GM23248 (cell line): ENCODE measurements at regions not wholly inside any gene's neighbourhood (a gene's known extent, or its start where the extent isn't known, plus 50 kb on each side); places are given as distances from the start of the nearest gene placed in this dataset.

Experiments used
- DNase-seq: peaks from one replicate; pipeline ENCODE4 v3.0.0-alpha.2; 2015
- H2AFZ ChIP-seq: fragments of 200-600 bp; sonication (generic); 2 replicates; pipeline ENCODE4 v1.6.1; 2016; ENCODE audit warnings: antibody characterized with exemption
- H3F3A ChIP-seq: fragments of 200-600 bp; sonication (generic); 2 replicates; pipeline ENCODE4 v1.6.1; 2016; ENCODE audit warnings: mild to moderate bottlenecking, antibody characterized with exemption, mixed run types; ENCODE audit not compliant: insufficient read depth
- H3K27ac ChIP-seq: fragments of 200-600 bp; sonication (generic); 2 replicates; pipeline ENCODE4 v1.5.1; 2016; ENCODE audit warnings: mild to moderate bottlenecking
- H3K27me3 ChIP-seq: fragments of 200-600 bp; sonication (generic); replicated peaks from 2 replicates; pipeline ENCODE4 v1.6.1; 2016; ENCODE audit warnings: mild to moderate bottlenecking; ENCODE audit not compliant: insufficient read depth
- H3K36me3 ChIP-seq: fragments of 200-600 bp; sonication (generic); 2 replicates; pipeline ENCODE4 v1.6.1; 2016; ENCODE audit warnings: low read depth, mild to moderate bottlenecking
- H3K4me1 ChIP-seq: fragments of 200-600 bp; sonication (generic); 2 replicates; pipeline ENCODE4 v1.6.1; 2016; ENCODE audit warnings: mild to moderate bottlenecking; ENCODE audit not compliant: insufficient read depth
- H3K4me2 ChIP-seq: fragments of 200-600 bp; sonication (generic); one replicate; pipeline ENCODE4 v1.6.1; 2016; ENCODE audit warnings: mild to moderate bottlenecking; ENCODE audit not compliant: unreplicated experiment
- H3K4me3 ChIP-seq: fragments of 200-600 bp; sonication (generic); 2 replicates; pipeline ENCODE4 v1.5.1; 2016; ENCODE audit warnings: mild to moderate bottlenecking
- H3K79me2 ChIP-seq: fragments of 200-600 bp; sonication (generic); 2 replicates; pipeline ENCODE4 v1.6.1; 2016; ENCODE audit warnings: mild to moderate bottlenecking; ENCODE audit not compliant: insufficient read depth
- H3K9ac ChIP-seq: fragments of 200-600 bp; sonication (generic); 2 replicates; pipeline ENCODE4 v1.6.1; 2016; ENCODE audit warnings: mild to moderate bottlenecking
- H3K9me2 ChIP-seq: fragments of 200-600 bp; sonication (generic); 2 replicates; pipeline ENCODE4 v1.6.1; 2016; ENCODE audit warnings: mixed run types, mild to moderate bottlenecking, moderate library complexity; ENCODE audit not compliant: insufficient read depth
- H3K9me3 ChIP-seq: fragments of 200-600 bp; sonication (generic); one replicate; pipeline ENCODE4 v1.6.1; 2017; ENCODE audit warnings: low read depth
- H4K20me1 ChIP-seq: fragments of 200-600 bp; sonication (generic); 2 replicates; pipeline ENCODE4 v1.6.0; 2016; ENCODE audit not compliant: insufficient read depth
- EZH2 ChIP-seq: fragments of 200-600 bp; sonication (generic); IDR thresholded peaks from 2 replicates; pipeline ENCODE4 v1.6.1; 2018; ENCODE audit warnings: antibody characterized with exemption, mild to moderate bottlenecking; ENCODE audit not compliant: insufficient read depth, poor library complexity, severe bottlenecking
- EZH2phosphoT487 ChIP-seq: fragments of 200-600 bp; sonication (generic); IDR thresholded peaks from 2 replicates; pipeline ENCODE4 v1.6.1; 2018; ENCODE audit warnings: antibody characterized with exemption, moderate library complexity, mild to moderate bottlenecking, low read depth; ENCODE audit not compliant: insufficient read depth
- WGBS, 2 experiments: methylation state at CpG; one replicate each; pipeline ENCODE4 v1.1.6; 2015 to 2017; ENCODE audit warnings: low lambda C conversion rate in 2 of 2, low coverage in 1 of 2; ENCODE audit errors: missing lambda C conversion rate in 2 of 2; 5-methylcytosine and 5-hydroxymethylcytosine counted together
- in situ Hi-C: fragments of 300-500 bp; cut with MboI; formaldehyde crosslinking; loops from 2 replicates; pipeline ENCODE4 v1.15.0; 2020

DNA sequence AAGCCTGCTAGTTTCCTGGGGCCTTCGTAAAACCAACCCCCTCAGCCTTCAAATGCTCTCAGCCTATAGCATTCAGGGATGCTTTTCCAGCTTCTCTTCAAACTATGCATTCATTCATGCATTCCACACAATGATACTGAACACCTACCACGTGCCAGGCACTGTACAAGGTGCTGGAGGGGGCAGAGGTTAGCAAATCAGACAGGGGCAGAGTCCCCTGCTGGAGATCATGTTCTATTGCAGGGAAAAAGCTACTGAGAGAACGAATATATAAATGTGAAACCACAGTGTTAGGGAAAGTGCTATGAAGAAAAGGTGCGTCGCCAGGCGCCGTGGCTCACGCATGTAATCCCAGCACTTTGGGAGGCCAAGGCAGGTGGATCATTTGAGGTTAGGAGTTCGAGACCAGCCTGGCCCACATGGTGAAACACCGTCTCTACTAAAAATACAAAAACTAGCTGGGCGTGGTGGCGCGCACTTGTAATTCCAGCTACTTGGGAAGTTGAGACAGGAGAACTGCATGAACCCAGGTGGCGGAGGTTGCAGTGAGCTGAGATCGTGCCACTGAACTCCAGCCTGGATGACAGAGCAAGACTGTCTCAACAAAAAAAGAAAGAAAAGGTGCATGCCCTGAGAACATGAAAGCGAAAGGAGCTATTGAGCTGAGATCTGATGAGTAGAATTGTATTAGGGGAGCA is 64.6 kb upstream of the CALN1 start:
- Histone ChIP-seq H4K20me1 (no peaks in the 10 kb centered on the region), H3K9me3 (no peaks in the 10 kb centered on the region), H3K36me3 (no peaks in the 10 kb centered on the region), H3K9me2 (no peaks in the 10 kb centered on the region), H2AFZ (no peak overlapping the region), H3K4me2 (no peak overlapping the region), H3K27me3 (no peaks in the 10 kb centered on the region), H3K4me3 (no peak overlapping the region), H3K9ac (no peak overlapping the region), H3K4me1 (no peaks in the 10 kb centered on the region), H3K79me2 (no peaks in the 10 kb centered on the region), H3K27ac (no peak overlapping the region), H3F3A (no peaks in the 10 kb centered on the region)
- 68 to 69% methylated on average over 16 of the region's 16 CpGs for WGBS, 2 experiments
- in situ Hi-C loops = no loop called here
- DNase-seq = no peak
- TF ChIP-seq EZH2phosphoT487 = no peak
- no peak for TF ChIP-seq EZH2

DNA sequence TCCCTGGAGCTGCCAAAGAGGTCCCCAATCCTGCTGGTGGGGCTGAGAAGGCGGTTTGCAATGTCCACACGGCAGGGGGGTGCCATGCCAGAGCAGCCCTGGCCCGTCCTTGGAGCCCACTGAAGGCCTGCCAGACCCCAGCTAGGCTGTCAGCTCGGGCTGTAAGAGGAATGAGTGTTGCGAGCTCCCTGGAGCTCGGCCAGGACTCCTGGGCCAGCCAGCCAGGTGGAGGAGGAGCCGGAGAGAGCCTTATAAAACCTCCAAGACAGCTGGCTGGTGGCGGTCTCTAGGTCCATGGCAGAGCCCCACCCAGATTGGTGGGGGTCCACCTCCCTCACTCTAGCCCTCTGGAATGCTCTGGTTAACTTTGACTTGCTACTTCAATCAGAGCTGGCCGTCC is 55.1 kb upstream of the CALN1 start:
- H3K4me1 ChIP-seq = no peaks in the 10 kb centered on the region
- no peaks in the 10 kb centered on the region for H3K79me2 ChIP-seq
- no peak overlapping the region for H3K9ac ChIP-seq
- H3K27me3 ChIP-seq = no peaks in the 10 kb centered on the region
- no peak overlapping the region for H3K27ac ChIP-seq
- WGBS, 2 experiments = 30 to 39% methylated on average over 9 of the region's 9 CpGs
- no peak for TF ChIP-seq EZH2
- no peak for TF ChIP-seq EZH2phosphoT487
- H3F3A ChIP-seq = no peaks in the 10 kb centered on the region
- no peak for DNase-seq
- no peak overlapping the region for H2AFZ ChIP-seq
- no peaks in the 10 kb centered on the region for H3K36me3 ChIP-seq
- no peak overlapping the region for H3K4me2 ChIP-seq
- in situ Hi-C loops = no loop called here
- no peaks in the 10 kb centered on the region for H3K9me3 ChIP-seq
- no peaks in the 10 kb centered on the region for H4K20me1 ChIP-seq
- H3K9me2 ChIP-seq = no peaks in the 10 kb centered on the region
- no peak overlapping the region for H3K4me3 ChIP-seq

DNA sequence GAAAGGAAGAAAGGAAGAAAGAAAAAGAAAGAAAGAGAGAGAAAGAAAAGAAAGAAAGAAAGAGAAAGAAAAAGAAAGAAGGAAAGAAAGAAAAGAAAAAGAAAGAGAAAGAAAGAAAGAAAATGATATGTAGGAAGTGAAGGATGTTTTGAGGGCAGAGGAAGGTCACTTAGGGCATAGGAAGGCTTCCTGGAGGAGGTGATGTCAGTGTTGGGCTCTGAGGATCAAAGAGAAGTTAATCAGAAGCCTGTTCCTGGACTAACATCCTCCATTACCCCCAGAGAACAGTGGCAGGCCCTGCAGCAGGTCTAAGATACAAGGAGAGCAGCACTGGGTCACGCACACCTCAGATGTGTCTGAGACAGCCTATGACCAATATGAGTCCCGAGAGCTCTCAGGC is 54.7 kb upstream of the CALN1 start:
- Histone ChIP-seq H3K27ac (no peak overlapping the region), H3F3A (no peaks in the 10 kb centered on the region), H3K27me3 (no peaks in the 10 kb centered on the region), H3K9me2 (no peaks in the 10 kb centered on the region), H4K20me1 (no peaks in the 10 kb centered on the region), H3K9ac (no peak overlapping the region), H3K79me2 (no peaks in the 10 kb centered on the region), H2AFZ (no peak overlapping the region), H3K4me3 (no peak overlapping the region), H3K4me1 (no peaks in the 10 kb centered on the region), H3K4me2 (no peak overlapping the region), H3K9me3 (no peaks in the 10 kb centered on the region), H3K36me3 (no peaks in the 10 kb centered on the region)
- WGBS, 2 experiments = 39 to 46% methylated on average over 2 of the region's 2 CpGs
- no peak for TF ChIP-seq EZH2
- DNase-seq = no peak
- in situ Hi-C loops = no loop called here

DNA sequence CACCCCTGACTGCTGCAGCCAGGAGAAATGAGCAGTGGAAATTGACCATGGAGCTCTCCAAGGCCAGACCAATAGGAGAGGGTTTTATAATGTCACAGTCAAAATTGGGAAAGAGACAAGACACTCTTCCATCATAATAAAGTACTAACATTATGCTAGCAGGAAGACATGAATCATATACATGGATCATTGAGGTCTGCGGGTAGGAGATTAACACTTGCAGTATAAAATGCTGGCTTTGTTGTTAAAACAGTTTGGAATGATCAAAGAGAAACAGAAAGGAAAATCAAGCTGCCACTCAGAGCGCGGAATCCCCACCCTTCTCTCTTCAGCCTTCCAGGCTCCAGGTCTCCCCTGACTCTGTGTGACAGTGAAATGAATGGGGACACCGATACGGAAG is 53.4 kb upstream of the CALN1 start:
- H2AFZ ChIP-seq = no peak overlapping the region
- no peak for TF ChIP-seq EZH2phosphoT487
- no peak for TF ChIP-seq EZH2
- no peaks in the 10 kb centered on the region for H3K79me2 ChIP-seq
- H3K4me3 ChIP-seq = no peak overlapping the region
- H3K4me1 ChIP-seq = no peaks in the 10 kb centered on the region
- H3K4me2 ChIP-seq = no peak overlapping the region
- H3K9me2 ChIP-seq = no peaks in the 10 kb centered on the region
- H3F3A ChIP-seq = no peaks in the 10 kb centered on the region
- no peak overlapping the region for H3K9ac ChIP-seq
- H3K36me3 ChIP-seq = no peaks in the 10 kb centered on the region
- in situ Hi-C loops = no loop called here
- no peaks in the 10 kb centered on the region for H3K9me3 ChIP-seq
- H3K27ac ChIP-seq = no peak overlapping the region
- DNase-seq = no peak
- H4K20me1 ChIP-seq = no peaks in the 10 kb centered on the region
- WGBS, 2 experiments = 32 to 33% methylated on average over 5 of the region's 5 CpGs
- no peaks in the 10 kb centered on the region for H3K27me3 ChIP-seq

DNA sequence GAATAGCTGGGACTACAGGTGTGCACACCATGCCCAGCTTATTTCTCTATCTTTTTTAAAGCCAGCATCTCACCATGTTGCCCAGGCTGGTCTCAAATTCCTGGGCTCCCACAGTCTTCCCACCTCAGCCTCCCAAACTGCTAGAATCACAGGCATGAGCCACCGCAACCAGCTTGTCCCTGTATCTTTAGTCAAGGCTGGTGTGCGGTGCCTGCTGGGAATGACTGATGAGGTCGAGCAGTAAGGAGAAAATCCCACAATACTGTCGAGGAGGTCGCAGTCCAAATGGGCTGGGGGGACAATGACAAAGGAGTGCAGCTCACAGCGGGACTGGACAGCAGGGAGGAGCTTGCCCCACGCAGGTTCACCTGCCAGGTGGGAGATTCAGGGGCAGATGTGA is 50.2 kb upstream of the CALN1 start:
- Histone ChIP-seq H4K20me1 (no peaks in the 10 kb centered on the region), H3K27me3 (no peaks in the 10 kb centered on the region), H3K4me3 (no peak overlapping the region), H2AFZ (no peak overlapping the region), H3F3A (no peaks in the 10 kb centered on the region), H3K79me2 (no peaks in the 10 kb centered on the region), H3K4me1 (no peaks in the 10 kb centered on the region), H3K9me2 (no peaks in the 10 kb centered on the region), H3K9me3 (no peaks in the 10 kb centered on the region), H3K36me3 (no peaks in the 10 kb centered on the region), H3K9ac (no peak overlapping the region), H3K4me2 (no peak overlapping the region), H3K27ac (no peak overlapping the region)
- DNase-seq = no peak
- 27 to 34% methylated on average over 7 of the region's 7 CpGs for WGBS, 2 experiments
- in situ Hi-C loops = no loop called here
- TF ChIP-seq EZH2 (no peak), EZH2phosphoT487 (no peak)
